H1 (cell line): ENCODE measurements at regions not wholly inside any gene's neighbourhood (a gene's known extent, or its start where the extent isn't known, plus 50 kb on each side); places are given as distances from the start of the nearest gene placed in this dataset.

Experiments used
- CTCF ChIA-PET: fragments of 300-600 bp; sonication (Branson Sonifier 250); formaldehyde crosslinking; loops from one replicate; lab custom pipeline; 2021; ENCODE audit not compliant: partially characterized antibody; lab: Charles Lee
- POLR2A ChIA-PET: fragments of 300-600 bp; sonication (Branson Sonifier 250); formaldehyde crosslinking; loops from one replicate; lab custom pipeline; 2021; ENCODE audit warnings: inconsistent platforms; ENCODE audit not compliant: partially characterized antibody; lab: Charles Lee
- DNase-seq, 2 experiments: peaks; one replicate each; pipeline versions ENCODE4 v3.0.0 to v3.0.0-alpha.2; 2010 to 2022; ENCODE audit warnings: low spot score in 2 of 2, low read depth in 1 of 2, mixed read lengths in 1 of 2
- FAIRE-seq: peaks from 2 replicates; lab custom pipeline; 2011; peaks lifted over from hg19 to GRCh38; lab: Jason Lieb, UNC
- H2AFZ ChIP-seq: 2 replicates; pipeline ENCODE4 v1.8.1; 2012; ENCODE audit warnings: low read length, inconsistent platforms
- H2AK5ac ChIP-seq: 2 replicates; pipeline ENCODE4 v1.6.1; 2013; ENCODE audit warnings: low read depth, low read length
- H2BK120ac ChIP-seq: replicated peaks from 2 replicates; pipeline ENCODE3; 2013; ENCODE audit warnings: low read depth, low read length, inconsistent platforms
- H2BK12ac ChIP-seq: 2 replicates; pipeline ENCODE4 v1.6.1; 2013; ENCODE audit warnings: low read depth, low read length
- H2BK15ac ChIP-seq: 2 replicates; pipeline ENCODE4 v1.6.1; 2013; ENCODE audit warnings: low read length
- H2BK20ac ChIP-seq: 2 replicates; pipeline ENCODE4 v1.6.1; 2013; ENCODE audit warnings: low read length
- H2BK5ac ChIP-seq: 2 replicates; pipeline ENCODE4 v1.6.1; 2013; ENCODE audit warnings: low read depth, low read length
- H3K14ac ChIP-seq: 2 replicates; pipeline ENCODE4 v1.6.1; 2013; ENCODE audit warnings: inconsistent platforms; ENCODE audit not compliant: insufficient read length
- H3K18ac ChIP-seq: 2 replicates; pipeline ENCODE4 v1.6.1; 2013; ENCODE audit warnings: low read length; ENCODE audit errors: extremely low read depth
- H3K23ac ChIP-seq: 2 replicates; pipeline ENCODE4 v1.6.1; 2013; ENCODE audit warnings: inconsistent platforms; ENCODE audit not compliant: insufficient read length
- H3K23me2 ChIP-seq: 2 replicates; pipeline ENCODE4 v1.6.1; 2013; ENCODE audit warnings: low read depth, low read length
- H3K27ac ChIP-seq: 2 replicates; pipeline ENCODE4 v1.6.1; 2011; ENCODE audit warnings: low read depth, low read length, inconsistent platforms
- H3K27me3 ChIP-seq, 4 experiments: replicated peaks in 1 of 4; 1 replicate in 1 of 4; 2 replicates in 3 of 4; pipeline versions ENCODE4 v1.6.1 to v1.8.1; 2011 to 2013; ENCODE audit warnings: low read length in 3 of 4, mild to moderate bottlenecking in 3 of 4, inconsistent platforms in 2 of 4, mixed read lengths in 2 of 4, moderate library complexity in 1 of 4; ENCODE audit not compliant: control insufficient read depth in 3 of 4, insufficient read depth in 3 of 4; ENCODE audit errors: extremely low read depth in 1 of 4
- H3K36me3 ChIP-seq, 4 experiments: 2 replicates each; pipeline versions ENCODE4 v1.6.1 to v1.8.1; 2011 to 2013; ENCODE audit warnings: mild to moderate bottlenecking in 4 of 4, low read length in 3 of 4, moderate library complexity in 2 of 4, control low read depth in 1 of 4, inconsistent platforms in 1 of 4; ENCODE audit not compliant: insufficient read depth in 4 of 4, control insufficient read depth in 2 of 4
- H3K4ac ChIP-seq: replicated peaks from 2 replicates; pipeline ENCODE3; 2013; ENCODE audit warnings: low read length, low read depth, mixed read lengths, inconsistent platforms; ENCODE audit not compliant: insufficient read length
- H3K4me1 ChIP-seq, 4 experiments: replicated peaks in 1 of 4; 1 replicate in 1 of 4; 2 replicates in 3 of 4; pipeline versions ENCODE4 v1.6.1 to v1.8.1; 2011 to 2013; ENCODE audit warnings: low read length in 3 of 4, inconsistent platforms in 2 of 4, mixed read lengths in 1 of 4; ENCODE audit not compliant: insufficient read depth in 4 of 4, control insufficient read depth in 3 of 4
- H3K4me2 ChIP-seq, 2 experiments: 2 replicates each; pipeline versions ENCODE4 v1.6.1 to v1.8.1; 2011 to 2013; ENCODE audit warnings: low read depth in 2 of 2, low read length in 2 of 2, control low read depth in 1 of 2, inconsistent platforms in 1 of 2, mild to moderate bottlenecking in 1 of 2; ENCODE audit not compliant: insufficient read depth in 1 of 2
- H3K4me3 ChIP-seq, 4 experiments: fragments of 200-600, 300-600 bp in 1 of 4; sonication (generic), shearing (Covaris generic), sonication (Bioruptor Twin) in 1 of 4; 2 replicates each; pipeline versions ENCODE4 v1.5.1 to v1.8.1; 2011 to 2016; ENCODE audit warnings: low read length in 4 of 4, low read depth in 3 of 4, control low read depth in 2 of 4, inconsistent platforms in 2 of 4, mild to moderate bottlenecking in 2 of 4, mixed read lengths in 1 of 4, moderate library complexity in 1 of 4; ENCODE audit not compliant: insufficient read depth in 2 of 4; ENCODE audit errors: extremely low read depth in 1 of 4
- H3K56ac ChIP-seq: replicated peaks from 2 replicates; pipeline ENCODE3; 2013; ENCODE audit warnings: low read depth, mild to moderate bottlenecking, mixed read lengths, low read length, inconsistent platforms; ENCODE audit not compliant: insufficient read length
- H3K79me1 ChIP-seq: 2 replicates; pipeline ENCODE4 v1.6.1; 2013; ENCODE audit warnings: low read depth, low read length, control low read depth
- H3K79me2 ChIP-seq, 2 experiments: 2 replicates each; pipeline versions ENCODE4 v1.6.1 to v1.8.1; 2012 to 2013; ENCODE audit warnings: low read length in 2 of 2, mild to moderate bottlenecking in 2 of 2, inconsistent platforms in 1 of 2; ENCODE audit not compliant: insufficient read depth in 2 of 2, control insufficient read depth in 1 of 2
- H3K9ac ChIP-seq, 4 experiments: replicated peaks in 1 of 4; 1 replicate in 1 of 4; 2 replicates in 3 of 4; pipeline versions ENCODE4 v1.6.1 to v1.8.1; 2011 to 2013; ENCODE audit warnings: low read depth in 3 of 4, low read length in 3 of 4, control low read depth in 2 of 4, mild to moderate bottlenecking in 2 of 4, moderate library complexity in 2 of 4, inconsistent platforms in 1 of 4; ENCODE audit errors: extremely low read depth in 1 of 4
- H3K9me3 ChIP-seq, 2 experiments: 2 replicates each; pipeline versions ENCODE4 v1.6.1 to v1.8.1; 2012 to 2013; ENCODE audit warnings: mild to moderate bottlenecking in 2 of 2, moderate library complexity in 2 of 2, control low read depth in 1 of 2, inconsistent platforms in 1 of 2, low read depth in 1 of 2, low read length in 1 of 2, mixed read lengths in 1 of 2; ENCODE audit not compliant: insufficient read depth in 2 of 2
- H4K20me1 ChIP-seq, 2 experiments: replicated peaks in 1 of 2; 2 replicates each; pipeline versions ENCODE3 to v1.8.1; 2011 to 2013; ENCODE audit warnings: inconsistent platforms in 2 of 2, low read length in 2 of 2, mild to moderate bottlenecking in 1 of 2; ENCODE audit not compliant: insufficient read depth in 2 of 2, control insufficient read depth in 1 of 2
- H4K5ac ChIP-seq: 2 replicates; pipeline ENCODE4 v1.6.1; 2013; ENCODE audit warnings: low read length, low read depth, mixed read lengths, inconsistent platforms; ENCODE audit not compliant: insufficient read length
- H4K8ac ChIP-seq: 2 replicates; pipeline ENCODE4 v1.8.0; 2013; ENCODE audit warnings: mild to moderate bottlenecking, moderate library complexity, low read length, inconsistent platforms; ENCODE audit not compliant: insufficient read depth; ENCODE audit errors: extremely low read depth
- H4K91ac ChIP-seq: replicated peaks from 2 replicates; pipeline ENCODE3; 2013; ENCODE audit warnings: low read length, mixed read lengths, inconsistent platforms; ENCODE audit not compliant: insufficient read length
- ASH2L ChIP-seq: fragments of 200-600, 300-600 bp; sonication (generic); IDR thresholded peaks from one replicate; pipeline ENCODE4 v1.7.1; 2017; ENCODE audit warnings: low read length
- BACH1 ChIP-seq: IDR thresholded peaks from 2 replicates; pipeline ENCODE4 v1.6.1; 2012; ENCODE audit warnings: low read length, improper control_type of control experiment
- CBX8 ChIP-seq: fragments of 300-800, 300-1000 bp; sonication (generic); IDR thresholded peaks from 2 replicates; pipeline ENCODE4 v1.7.1; 2016; ENCODE audit warnings: low read depth, low read length, borderline replicate concordance
- CTCF ChIP-seq, 3 experiments: IDR thresholded peaks; 1 replicate in 2 of 3; 2 replicates in 1 of 3; pipeline versions ENCODE4 v1.5.1 to v1.6.1; 2011; ENCODE audit warnings: low read length in 3 of 3, mild to moderate bottlenecking in 3 of 3, inconsistent platforms in 2 of 3, low read depth in 1 of 3, moderate library complexity in 1 of 3; ENCODE audit not compliant: insufficient read depth in 1 of 3; ENCODE audit errors: control extremely low read depth in 1 of 3
- MAFK ChIP-seq: IDR thresholded peaks from 2 replicates; pipeline ENCODE4 v1.6.1; 2012; ENCODE audit warnings: low read depth, mild to moderate bottlenecking, improper control_type of control experiment, low read length
- MAX ChIP-seq: IDR thresholded peaks from 2 replicates; pipeline ENCODE4 v1.6.1; 2012; ENCODE audit warnings: inconsistent platforms
- NANOG ChIP-seq: IDR thresholded peaks from 2 replicates; pipeline ENCODE4 v1.6.1; 2011; ENCODE audit warnings: low read length, low read depth, mild to moderate bottlenecking, inconsistent platforms; ENCODE audit not compliant: insufficient read depth, poor library complexity, severe bottlenecking
- RFX5 ChIP-seq: IDR thresholded peaks from 2 replicates; pipeline ENCODE4 v1.6.1; 2011; ENCODE audit warnings: low read depth, low read length, improper control_type of control experiment, borderline replicate concordance
- SRF ChIP-seq: IDR thresholded peaks from 2 replicates; pipeline ENCODE4 v1.6.1; 2011; ENCODE audit warnings: mild to moderate bottlenecking, low read depth, low read length, moderate library complexity
- TAF1 ChIP-seq: IDR thresholded peaks from 2 replicates; pipeline ENCODE4 v1.6.1; 2011; ENCODE audit warnings: mild to moderate bottlenecking, low read depth, low read length
- TBP ChIP-seq: IDR thresholded peaks from 2 replicates; pipeline ENCODE4 v1.6.1; 2011; ENCODE audit warnings: low read depth, low read length, improper control_type of control experiment
- TEAD4 ChIP-seq: IDR thresholded peaks from 2 replicates; pipeline ENCODE4 v1.6.1; 2012; ENCODE audit warnings: low read depth, low read length, inconsistent platforms, mixed read lengths
- WGBS, 2 experiments: shearing (Covaris generic) in 1 of 2; methylation state at CpG; one replicate each; pipeline versions ENCODE4 v1.1.6 to v1.1.7; 2013 to 2015; ENCODE audit warnings: low lambda C conversion rate in 2 of 2, mixed read lengths in 2 of 2, inconsistent platforms in 1 of 2, low coverage in 1 of 2, missing lambda C conversion rate in 1 of 2; ENCODE audit not compliant: insufficient replicate concordance in 2 of 2, insufficient coverage in 1 of 2, insufficient read length in 1 of 2; ENCODE audit errors: extremely low coverage in 1 of 2, missing lambda C conversion rate in 1 of 2; 5-methylcytosine and 5-hydroxymethylcytosine counted together

- Histone ChIP-seq H2BK15ac (no peak overlapping the region), H2BK120ac (no peak overlapping the region), H2BK20ac (no peak overlapping the region), H3K18ac (no peak overlapping the region), H3K27me3 (no peaks in the 10 kb centered on the region), H3K79me2 (no peaks in the 10 kb centered on the region), H3K36me3 (no peaks in the 10 kb centered on the region), H2BK12ac (no peak overlapping the region), H3K9ac (no peak overlapping the region), H3K79me1 (no peaks in the 10 kb centered on the region), H3K23me2 (no peaks in the 10 kb centered on the region), H3K14ac (no peak overlapping the region), H2AFZ (no peak overlapping the region), H3K4me3 (no peak overlapping the region), H3K4me1 (no peaks in the 10 kb centered on the region; a peak in 1 of 7 replicates), H3K23ac (no peak overlapping the region), H3K4ac (no peak overlapping the region), H3K56ac (no peak overlapping the region), H4K91ac (no peak overlapping the region), H2AK5ac (no peak overlapping the region), H3K4me2 (peak overlapping the region; percentile 30 to 38; a peak in 1 of 4 replicates), H4K8ac (no peak overlapping the region), H2BK5ac (no peak overlapping the region), H3K9me3 (no peaks in the 10 kb centered on the region), H4K20me1 (no peaks in the 10 kb centered on the region), H4K5ac (no peak overlapping the region), H3K27ac (no peak overlapping the region)
- DNase-seq = no peak
- POLR2A ChIA-PET = no interaction called here
- CTCF ChIA-PET = no interaction called here
- FAIRE-seq = peak; percentile 50
- 43% methylated on average over 5 of the region's 5 CpGs; no CpG with 5 or more reads in 1 of the 2 experiments for WGBS, 2 experiments
- TF ChIP-seq TEAD4 = no peak
- no peak for TF ChIP-seq SRF
- no peak for TF ChIP-seq MAX
- no peak for TF ChIP-seq RFX5
- TF ChIP-seq TAF1 = no peak
- no peak for TF ChIP-seq TBP
- no peak for TF ChIP-seq ASH2L
- TF ChIP-seq NANOG = no peak
- TF ChIP-seq CBX8 = no peak
- no peak for TF ChIP-seq BACH1
- no peak for TF ChIP-seq MAFK
- no peak for TF ChIP-seq CTCF (IDR thresholded peaks at IDR 0.05; ENCODE audit: control extremely low read depth in 1 of 3, insufficient read depth in 1 of 3, low read depth in 1 of 3, low read length in 3 of 3)
These were observed 160.2 kb downstream of the MAGEB5 start for GRCh38 chrX:26376037-26376708.
